Gastroesophageal sphincter (tissue), 3 donors: ENCODE measurements at regions not wholly inside any gene's neighbourhood (a gene's known extent, or its start where the extent isn't known, plus 50 kb on each side); places are given as distances from the start of the nearest gene placed in this dataset.

Source experiments
- EP300 ChIP-seq: sonication (generic); formaldehyde crosslinking; IDR thresholded peaks from one replicate; pipeline ENCODE4 v1.6.1; 2017; ENCODE audit warnings: antibody characterized with exemption, mild to moderate bottlenecking
- POLR2A ChIP-seq, 2 donors: fragments of 450-650 bp; IDR thresholded peaks; one replicate each; pipeline ENCODE4 v1.6.1; 2017; ENCODE audit warnings: antibody characterized with exemption in 2 of 2, mild to moderate bottlenecking in 2 of 2, moderate library complexity in 1 of 2
- POLR2AphosphoS5 ChIP-seq: sonication (generic); formaldehyde crosslinking; IDR thresholded peaks from one replicate; pipeline ENCODE4 v1.6.1; 2017; ENCODE audit warnings: antibody characterized with exemption
- TF ChIP-seq, protein P1 (sequence below), 4 experiments: fragments of 200-600 bp in 2 of 4; fragments of 450-650 bp in 2 of 4; sonication (generic) in 1 of 4; IDR thresholded peaks; one replicate each; pipeline ENCODE4 v1.5.1; 2017 to 2019; ENCODE audit warnings: antibody characterized with exemption in 4 of 4, mild to moderate bottlenecking in 2 of 4, moderate library complexity in 2 of 4

- TF ChIP-seq, protein P1, sequence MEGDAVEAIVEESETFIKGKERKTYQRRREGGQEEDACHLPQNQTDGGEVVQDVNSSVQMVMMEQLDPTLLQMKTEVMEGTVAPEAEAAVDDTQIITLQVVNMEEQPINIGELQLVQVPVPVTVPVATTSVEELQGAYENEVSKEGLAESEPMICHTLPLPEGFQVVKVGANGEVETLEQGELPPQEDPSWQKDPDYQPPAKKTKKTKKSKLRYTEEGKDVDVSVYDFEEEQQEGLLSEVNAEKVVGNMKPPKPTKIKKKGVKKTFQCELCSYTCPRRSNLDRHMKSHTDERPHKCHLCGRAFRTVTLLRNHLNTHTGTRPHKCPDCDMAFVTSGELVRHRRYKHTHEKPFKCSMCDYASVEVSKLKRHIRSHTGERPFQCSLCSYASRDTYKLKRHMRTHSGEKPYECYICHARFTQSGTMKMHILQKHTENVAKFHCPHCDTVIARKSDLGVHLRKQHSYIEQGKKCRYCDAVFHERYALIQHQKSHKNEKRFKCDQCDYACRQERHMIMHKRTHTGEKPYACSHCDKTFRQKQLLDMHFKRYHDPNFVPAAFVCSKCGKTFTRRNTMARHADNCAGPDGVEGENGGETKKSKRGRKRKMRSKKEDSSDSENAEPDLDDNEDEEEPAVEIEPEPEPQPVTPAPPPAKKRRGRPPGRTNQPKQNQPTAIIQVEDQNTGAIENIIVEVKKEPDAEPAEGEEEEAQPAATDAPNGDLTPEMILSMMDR (IDR thresholded peaks at IDR 0.05): no peak
- TF ChIP-seq EP300: no peak
- TF ChIP-seq POLR2A (IDR thresholded peaks at IDR 0.05): no peak
- TF ChIP-seq POLR2AphosphoS5: no peak
Measured at GRCh38 chr11:25920356-25920755, 411.6 kb upstream of the ANO3 start.
